AG04450 (cell line): ENCODE measurements at regions not wholly inside any gene's neighbourhood (a gene's known extent, or its start where the extent isn't known, plus 50 kb on each side); places are given as distances from the start of the nearest gene placed in this dataset.

Source experiments
- CTCF ChIA-PET: fragments of 300-600, 350-600 bp; formaldehyde crosslinking; extraction: SDS; loops from one replicate; lab custom pipeline; 2022; ENCODE audit warnings: antibody characterized with exemption, inconsistent platforms; lab: Charles Lee
- POLR2A ChIA-PET: fragments of 350-600 bp; formaldehyde crosslinking; extraction: SDS; loops from one replicate; lab custom pipeline; 2021; ENCODE audit warnings: antibody characterized with exemption, inconsistent platforms; lab: Yijun Ruan, JAX
- DNase-seq: peaks from one replicate; pipeline ENCODE4 v3.0.0-alpha.2; 2011; ENCODE audit warnings: low read depth, low spot score
- H3K27ac ChIP-seq: one replicate; pipeline ENCODE4 v1.5.1; 2012; ENCODE audit warnings: low read depth, low read length, control low read depth
- H3K27me3 ChIP-seq: one replicate; pipeline ENCODE4 v1.6.0; 2012; ENCODE audit warnings: low read length; ENCODE audit not compliant: control insufficient read depth, insufficient read depth
- H3K4me3 ChIP-seq: 2 replicates; pipeline ENCODE4 v1.5.1; 2011; ENCODE audit warnings: mild to moderate bottlenecking, low read depth, low read length, control low read depth
- H3K9me3 ChIP-seq: 2 replicates; pipeline ENCODE4 v1.5.1; 2012; ENCODE audit warnings: low read length; ENCODE audit not compliant: control insufficient read depth, insufficient read depth
- CTCF ChIP-seq: IDR thresholded peaks from 2 replicates; pipeline ENCODE4 v1.5.1; 2011; ENCODE audit warnings: low read depth, low read length, control low read depth, inconsistent platforms

- H3K27ac ChIP-seq, result no peak overlapping the region
- H3K9me3 ChIP-seq, result no peaks in the 10 kb centered on the region
- ChIA-PET CTCF (no interaction called here), POLR2A (no interaction called here)
- H3K4me3 ChIP-seq, result no peak overlapping the region
- TF ChIP-seq CTCF, result no peak
- DNase-seq, result no peak
- no peaks in the 10 kb centered on the region for H3K27me3 ChIP-seq
Observed at GRCh38 chr2:145156199-145156598, 636.3 kb upstream of the ZEB2 start.

DNA sequence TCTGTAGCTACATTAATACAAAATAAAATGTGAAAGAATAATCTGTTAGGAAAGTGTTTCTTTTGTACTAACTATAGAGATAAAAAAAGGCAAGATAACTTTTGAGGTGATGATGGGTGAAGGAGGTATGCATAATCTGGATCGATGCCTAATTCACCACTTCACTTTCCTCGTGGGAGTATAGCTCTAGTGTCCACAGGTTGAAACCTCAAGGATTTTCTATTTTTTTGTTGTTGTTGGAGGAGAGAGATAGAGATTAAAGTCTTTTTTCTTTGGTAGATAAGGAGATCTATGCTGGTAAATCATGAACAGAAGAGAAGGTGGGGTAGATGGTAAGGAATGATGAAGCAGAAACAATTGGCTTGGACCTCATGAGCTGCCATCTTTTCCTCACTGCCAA, 635.3 kb upstream of the ZEB2 start:
- Histone ChIP-seq H3K27me3 (no peaks in the 10 kb centered on the region), H3K27ac (no peak overlapping the region), H3K9me3 (no peaks in the 10 kb centered on the region), H3K4me3 (no peak overlapping the region)
- TF ChIP-seq CTCF, result no peak
- ChIA-PET POLR2A (no interaction called here), CTCF (no interaction called here)
- no peak for DNase-seq

GRCh38 chr2:145154731-145155130, 634.8 kb upstream of the ZEB2 start:
- CTCF ChIA-PET, result no interaction called here
- POLR2A ChIA-PET, result no interaction called here
- H3K9me3 ChIP-seq, result no peaks in the 10 kb centered on the region
- H3K27ac ChIP-seq, result no peak overlapping the region
- no peaks in the 10 kb centered on the region for H3K27me3 ChIP-seq
- no peak for DNase-seq
- TF ChIP-seq CTCF, result no peak
- H3K4me3 ChIP-seq, result no peak overlapping the region

DNA sequence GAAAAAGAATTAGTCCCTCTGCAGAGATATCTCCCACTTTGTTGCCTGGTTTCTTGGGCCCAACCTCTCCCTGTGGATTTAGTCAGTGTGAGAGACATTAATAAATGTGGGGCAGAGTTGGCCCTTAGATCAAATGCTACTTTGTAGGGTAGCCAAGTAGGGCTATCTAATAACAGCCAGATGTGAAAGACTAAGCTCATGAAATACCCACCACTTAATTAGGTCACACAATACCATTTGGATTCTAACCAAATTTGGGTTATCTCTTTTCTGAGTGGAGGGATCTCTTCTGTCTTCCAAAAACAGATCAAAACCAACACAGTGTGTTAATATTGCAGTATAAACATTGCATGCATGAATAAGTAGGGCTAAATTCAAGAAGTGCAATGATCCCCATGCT, 626.8 kb upstream of the ZEB2 start:
- ChIA-PET CTCF (no interaction called here), POLR2A (no interaction called here)

GRCh38 chr2:145144131-145144728, 624.3 kb upstream of the ZEB2 start:
- Histone ChIP-seq H3K27ac (no peak overlapping the region), H3K27me3 (no peaks in the 10 kb centered on the region), H3K9me3 (no peaks in the 10 kb centered on the region), H3K4me3 (no peak overlapping the region)
- no peak for DNase-seq
- CTCF ChIA-PET, result no interaction called here
- no peak for TF ChIP-seq CTCF
- POLR2A ChIA-PET, result no interaction called here

More for the DNA sequence above, 626.8 kb upstream of the ZEB2 start:
- no peaks in the 10 kb centered on the region for H3K9me3 ChIP-seq
- no peak overlapping the region for H3K27ac ChIP-seq
- H3K4me3 ChIP-seq, result no peak overlapping the region
- no peaks in the 10 kb centered on the region for H3K27me3 ChIP-seq
- no peak for TF ChIP-seq CTCF
- DNase-seq, result no peak
